HepG2 (cell line): ENCODE measurements at regions not wholly inside any gene's neighbourhood (a gene's known extent, or its start where the extent isn't known, plus 50 kb on each side); places are given as distances from the start of the nearest gene placed in this dataset.

ENCODE experiments used
- CHD4 ChIP-seq: fragments of 200-600 bp; sonication (generic); IDR thresholded peaks from 2 replicates; pipeline ENCODE4 v1.7.0; 2017; ENCODE audit warnings: mild to moderate bottlenecking, low read length, borderline replicate concordance
- CTCF ChIP-seq: sonication (generic); formaldehyde crosslinking; IDR thresholded peaks from 2 replicates; pipeline ENCODE4 v1.5.0; 2020; ENCODE audit warnings: mild to moderate bottlenecking, missing genetic modification reagents, moderate library complexity
- E2F1 ChIP-seq: sonication (generic); formaldehyde crosslinking; IDR thresholded peaks from 2 replicates; pipeline ENCODE4 v1.5.0; 2020; ENCODE audit warnings: missing genetic modification reagents
- JUN ChIP-seq: sonication (generic); formaldehyde crosslinking; IDR thresholded peaks from 2 replicates; pipeline ENCODE4 v1.4.0; 2020; ENCODE audit warnings: mild to moderate bottlenecking, missing genetic modification reagents
- KLF16 ChIP-seq, 2 experiments: sonication (generic) in 1 of 2; formaldehyde crosslinking in 1 of 2; IDR thresholded peaks; 2 replicates each; pipeline versions ENCODE4 v1.6.1 to v1.8.0; 2016 to 2023; ENCODE audit warnings: missing genetic modification reagents in 2 of 2, missing compliant biosample characterization in 1 of 2
- SNRNP70 ChIP-seq: fragments of 200-400 bp; formaldehyde crosslinking; IDR thresholded peaks from 2 replicates; pipeline ENCODE4 v1.6.1; 2017; ENCODE audit warnings: mild to moderate bottlenecking, low read depth, low read length, moderate library complexity
- SP2 ChIP-seq: sonication (generic); formaldehyde crosslinking; IDR thresholded peaks from 2 replicates; pipeline ENCODE4 v1.5.1; 2020; ENCODE audit warnings: mild to moderate bottlenecking, missing genetic modification reagents
- STAT6 ChIP-seq: sonication (generic); formaldehyde crosslinking; IDR thresholded peaks from 2 replicates; pipeline ENCODE4 v1.4.0; 2020; ENCODE audit warnings: missing genetic modification reagents, mild to moderate bottlenecking, borderline replicate concordance
- TBL1XR1 ChIP-seq: fragments of 150-350 bp; IDR thresholded peaks from 2 replicates; pipeline ENCODE4 v1.6.1; 2014; ENCODE audit warnings: borderline replicate concordance, low read length; ENCODE audit not compliant: partially characterized antibody
- TCF12 ChIP-seq, 2 experiments: fragments of 450-650 bp in 1 of 2; sonication (generic) in 1 of 2; formaldehyde crosslinking in 1 of 2; IDR thresholded peaks; 2 replicates each; pipeline versions ENCODE4 v1.6.1 to v1.8.0; 2017 to 2022; ENCODE audit warnings: antibody characterized with exemption in 1 of 2, mild to moderate bottlenecking in 1 of 2, missing genetic modification reagents in 1 of 2, moderate library complexity in 1 of 2
- TCF7 ChIP-seq: sonication (generic); IDR thresholded peaks from 2 replicates; pipeline ENCODE4 v1.6.1; 2016; ENCODE audit warnings: antibody characterized with exemption, low read depth
- ZFX ChIP-seq: sonication (generic); formaldehyde crosslinking; IDR thresholded peaks from 2 replicates; pipeline ENCODE4 v1.4.0; 2020; ENCODE audit warnings: mild to moderate bottlenecking, low read depth, missing genetic modification reagents, moderate library complexity
- ZNF770 ChIP-seq: sonication (generic); formaldehyde crosslinking; IDR thresholded peaks from 2 replicates; pipeline ENCODE4 v1.5.0; 2020; ENCODE audit warnings: mild to moderate bottlenecking, missing genetic modification reagents
- TF ChIP-seq, protein P1 (sequence below): sonication (generic); formaldehyde crosslinking; IDR thresholded peaks from 2 replicates; pipeline ENCODE4 v1.4.0; 2020; ENCODE audit warnings: missing genetic modification reagents

DNA sequence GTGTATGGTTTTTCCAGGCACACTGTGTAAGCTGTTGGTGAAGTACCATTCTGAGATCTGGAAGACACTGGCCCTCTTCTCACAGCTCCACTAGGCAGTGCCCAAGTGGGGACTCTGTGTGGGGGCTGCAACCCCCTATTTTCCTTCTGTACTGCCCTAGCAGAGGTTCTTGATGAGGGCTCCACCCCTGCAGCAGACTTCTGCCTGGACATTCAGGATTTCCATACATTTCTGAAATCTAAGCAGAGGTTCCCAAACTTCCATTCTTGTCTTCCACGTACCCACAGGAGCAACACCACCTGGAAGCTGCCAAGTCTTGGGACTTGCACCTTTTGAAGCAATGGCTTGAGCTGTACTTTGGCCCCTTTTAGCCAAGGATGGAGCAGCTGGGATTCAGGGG lies 85.2 kb upstream of the PRMT8 start:
- TF ChIP-seq CHD4 = no peak
- TF ChIP-seq, protein P1, sequence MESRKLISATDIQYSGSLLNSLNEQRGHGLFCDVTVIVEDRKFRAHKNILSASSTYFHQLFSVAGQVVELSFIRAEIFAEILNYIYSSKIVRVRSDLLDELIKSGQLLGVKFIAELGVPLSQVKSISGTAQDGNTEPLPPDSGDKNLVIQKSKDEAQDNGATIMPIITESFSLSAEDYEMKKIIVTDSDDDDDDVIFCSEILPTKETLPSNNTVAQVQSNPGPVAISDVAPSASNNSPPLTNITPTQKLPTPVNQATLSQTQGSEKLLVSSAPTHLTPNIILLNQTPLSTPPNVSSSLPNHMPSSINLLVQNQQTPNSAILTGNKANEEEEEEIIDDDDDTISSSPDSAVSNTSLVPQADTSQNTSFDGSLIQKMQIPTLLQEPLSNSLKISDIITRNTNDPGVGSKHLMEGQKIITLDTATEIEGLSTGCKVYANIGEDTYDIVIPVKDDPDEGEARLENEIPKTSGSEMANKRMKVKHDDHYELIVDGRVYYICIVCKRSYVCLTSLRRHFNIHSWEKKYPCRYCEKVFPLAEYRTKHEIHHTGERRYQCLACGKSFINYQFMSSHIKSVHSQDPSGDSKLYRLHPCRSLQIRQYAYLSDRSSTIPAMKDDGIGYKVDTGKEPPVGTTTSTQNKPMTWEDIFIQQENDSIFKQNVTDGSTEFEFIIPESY (CRISPR knock-in tag) = no peak
- no peak for TF ChIP-seq CTCF (CRISPR knock-in tag)
- no peak for TF ChIP-seq JUN (CRISPR knock-in tag)
- TF ChIP-seq ZFX = no peak
- no peak for TF ChIP-seq TCF7
- no peak for TF ChIP-seq TBL1XR1
- TF ChIP-seq SNRNP70 = no peak
- no peak for TF ChIP-seq ZNF770
- TF ChIP-seq KLF16 (CRISPR knock-in tag; IDR thresholded peaks at IDR 0.05) = no peak
- no peak for TF ChIP-seq SP2 (CRISPR knock-in tag)
- no peak for TF ChIP-seq STAT6
- no peak for TF ChIP-seq E2F1 (CRISPR knock-in tag)
- TF ChIP-seq TCF12 (IDR thresholded peaks at IDR 0.05) = no peak
- no peak for TF ChIP-seq TCF12 (CRISPR knock-in tag; IDR thresholded peaks at IDR 0.05)
